Naive thymus-derived CD8-positive, alpha-beta T cell (primary cell): ENCODE measurements at regions not wholly inside any gene's neighbourhood (a gene's known extent, or its start where the extent isn't known, plus 50 kb on each side); places are given as distances from the start of the nearest gene placed in this dataset.
A peak's percentile ranks its signal among the peaks of the same experiment; 100 is the strongest.
"Not testable (repeated sequence)": the region's sequence is repeated elsewhere in the genome, so short reads cannot be mapped to it uniquely, and the experiment has no call there.

Experiments
- ATAC-seq, 2 donors: fragments of 150-1000 bp; cut with Tn5 transposase in 1 of 2; sonication (Bioruptor Pico), chemical (Tn5 transposase) in 1 of 2; 1 replicate in 1 of 2; 2 replicates in 1 of 2; pipeline ENCODE4 v1.10.0; 2021; ENCODE audit warnings: mild to moderate bottlenecking in 2 of 2, moderate library complexity in 2 of 2
- POLR2A ChIA-PET: fragments of 350-600 bp; sonication (Branson Sonifier 250); formaldehyde crosslinking; loops from one replicate; lab custom pipeline; 2021; ENCODE audit warnings: antibody characterized with exemption; lab: Charles Lee
- DNase-seq, 10 donors: peaks; one replicate each; pipeline versions ENCODE4 v3.0.0 to v3.0.0-alpha.2; 2020 to 2022
- H3K27ac Mint-ChIP-seq, 10 donors: one replicate each; pipeline ENCODE4 v1.8.0; 2020 to 2022; ENCODE audit warnings: mild to moderate bottlenecking in 10 of 10, mixed read lengths in 10 of 10, moderate library complexity in 4 of 10, inconsistent platforms in 1 of 10
- H3K27me3 Mint-ChIP-seq, 5 donors: one replicate each; pipeline ENCODE4 v1.8.0; 2021 to 2022; ENCODE audit warnings: mixed read lengths in 5 of 5
- H3K36me3 Mint-ChIP-seq, 3 donors: one replicate each; pipeline ENCODE4 v1.8.0; 2020 to 2022; ENCODE audit warnings: mixed read lengths in 3 of 3, mild to moderate bottlenecking in 2 of 3, inconsistent platforms in 1 of 3
- H3K4me1 Mint-ChIP-seq, 4 donors: one replicate each; pipeline ENCODE4 v1.8.0; 2021 to 2022; ENCODE audit warnings: mixed read lengths in 4 of 4
- H3K4me3 Mint-ChIP-seq, 10 donors: one replicate each; pipeline ENCODE4 v1.8.0; 2020 to 2022; ENCODE audit warnings: mild to moderate bottlenecking in 10 of 10, mixed read lengths in 10 of 10, moderate library complexity in 6 of 10, inconsistent platforms in 1 of 10
- H3K9me3 Mint-ChIP-seq, 9 donors: one replicate each; pipeline ENCODE4 v1.8.0; 2020 to 2022; ENCODE audit warnings: mixed read lengths in 9 of 9, mild to moderate bottlenecking in 3 of 9, inconsistent platforms in 1 of 9, moderate library complexity in 1 of 9

- H3K4me1 Mint-ChIP-seq, result peaks cover 0 to 5% (median 2%) of the 10 kb centered on the region in 4 donors
- no peak overlapping the region for H3K27ac Mint-ChIP-seq
- H3K36me3 Mint-ChIP-seq, result peaks cover 0 to 6% (median 0%) of the 10 kb centered on the region in 3 donors
- POLR2A ChIA-PET, result no interaction called here
- DNase-seq (no peak), ATAC-seq (no peak)
- no peaks in the 10 kb centered on the region for H3K27me3 Mint-ChIP-seq
- no peak overlapping the region for H3K4me3 Mint-ChIP-seq
- peaks cover 0 to 5% (median 0%) of the 10 kb centered on the region in 9 donors for H3K9me3 Mint-ChIP-seq
Observed at GRCh38 chr1:187070076-187070475, 241.3 kb downstream of the PLA2G4A start.

DNA sequence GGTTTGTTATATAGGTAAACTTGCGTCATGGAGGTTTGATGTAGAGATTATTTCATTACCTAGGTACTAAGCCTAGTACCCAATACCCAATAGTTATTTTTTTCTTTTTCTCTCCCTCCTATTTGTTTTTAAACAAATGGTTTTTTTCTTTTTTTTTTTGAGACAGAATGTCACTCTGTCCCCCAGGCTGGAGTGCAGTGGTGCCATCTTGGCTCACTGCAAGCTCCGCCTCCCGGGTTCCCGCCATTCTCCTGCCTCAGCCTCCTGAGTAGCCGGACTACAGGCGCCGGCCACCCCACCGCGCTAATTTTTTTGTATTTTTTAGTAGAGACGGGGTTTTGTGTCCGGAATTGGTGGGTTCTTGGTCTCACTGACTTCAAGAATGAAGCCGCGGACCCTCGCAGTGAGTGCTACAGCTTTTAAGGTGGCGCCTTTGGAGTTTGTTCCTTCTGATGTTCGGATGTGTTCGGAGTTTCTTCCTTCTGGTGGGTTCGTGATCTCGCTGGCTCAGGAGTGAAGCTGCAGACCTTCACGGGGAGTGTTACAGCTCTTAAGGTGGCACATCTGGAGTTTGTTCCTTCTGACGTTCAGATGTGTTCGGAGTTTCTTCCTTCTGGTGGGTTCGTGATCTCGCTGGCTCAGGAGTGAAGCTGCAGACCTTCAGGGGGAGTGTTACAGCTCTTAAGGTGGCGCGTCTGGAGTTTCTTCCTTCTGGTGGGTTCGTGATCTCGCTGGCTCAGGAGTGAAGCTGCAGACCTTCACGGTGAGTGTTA is 243.7 kb downstream of the PLA2G4A start:
- ATAC-seq, result peak; percentile 80 to 89

GRCh38 chr1:187073035-187073560 is 244.3 kb downstream of the PLA2G4A start:
- peak in 2 of 10 donors; percentile 1 to 29 for DNase-seq
- ATAC-seq, result peak in 1 of 2 donors; percentile 38
- H3K27me3 Mint-ChIP-seq, H3K36me3 Mint-ChIP-seq, H3K9me3 Mint-ChIP-seq: not testable (repeated sequence)
- POLR2A ChIA-PET, result interaction anchor here (1.6 kb wide), 1 partner anchor 19 kb away, joined by 6 read pairs; no protein-coding TSS in a partner anchor
- Mint-ChIP-seq H3K27ac (peak overlapping the region; percentile 61 to 94 (median 85)), H3K4me1 (peaks cover 0 to 12% (median 7%) of the 10 kb centered on the region in 4 donors), H3K4me3 (peak overlapping the region; percentile 81 to 96 (median 90))

More for the DNA sequence above, 243.7 kb downstream of the PLA2G4A start:
- POLR2A ChIA-PET, result interaction anchor here (1.6 kb wide), 1 partner anchor 20 kb away, joined by 6 read pairs; no protein-coding TSS in a partner anchor
- Mint-ChIP-seq H3K27ac (peak overlapping the region; percentile 61 to 94 (median 85)), H3K4me3 (peak overlapping the region; percentile 81 to 96 (median 90))
- not testable (repeated sequence) for H3K27me3 Mint-ChIP-seq, H3K9me3 Mint-ChIP-seq, H3K36me3 Mint-ChIP-seq, H3K4me1 Mint-ChIP-seq
- peak in 6 of 10 donors; percentile 6 to 31 (median 23) for DNase-seq

DNA sequence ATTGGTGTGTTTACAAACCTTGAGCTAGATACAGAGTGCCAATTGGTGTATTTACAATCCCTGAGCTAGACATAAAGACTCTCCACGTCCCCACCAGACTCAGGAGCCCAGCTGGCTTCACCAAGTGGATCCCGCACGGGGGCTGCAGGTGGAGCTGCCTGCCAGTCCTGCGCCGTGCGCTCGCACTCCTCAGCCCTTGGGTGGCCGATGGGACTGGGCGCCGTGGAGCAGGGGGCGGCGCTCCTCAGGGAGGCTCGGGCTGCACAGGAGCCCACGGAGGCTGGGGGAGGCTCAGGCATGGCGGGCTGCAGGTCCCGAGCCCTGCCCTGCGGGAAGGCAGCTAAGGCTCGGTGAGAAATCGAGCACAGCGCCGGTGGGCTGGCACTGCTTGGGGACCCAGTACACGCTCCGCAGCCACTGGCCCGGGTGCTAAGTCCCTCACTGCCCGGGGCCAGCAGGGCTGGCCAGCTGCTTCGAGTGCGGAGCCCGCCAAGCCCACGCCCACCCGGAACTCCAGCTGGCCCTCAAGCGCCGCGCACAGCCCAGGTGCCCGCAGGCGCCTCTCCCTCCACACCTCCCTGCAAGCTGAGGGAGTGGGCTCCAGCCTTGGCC is 245.0 kb downstream of the PLA2G4A start:
- Mint-ChIP-seq H3K4me1 (peaks cover 0 to 13% (median 7%) of the 10 kb centered on the region in 4 donors), H3K27ac (peak overlapping the region in 6 of 10 donors; percentile 61 to 92 (median 84)), H3K4me3 (peak overlapping the region in 8 of 10 donors; percentile 81 to 94 (median 89))
- H3K36me3 Mint-ChIP-seq, ATAC-seq, H3K27me3 Mint-ChIP-seq, H3K9me3 Mint-ChIP-seq, DNase-seq: not testable (repeated sequence)
- POLR2A ChIA-PET, result interaction anchor here (1.6 kb wide), 1 partner anchor 19 kb away, joined by 6 read pairs; no protein-coding TSS in a partner anchor

- H3K36me3 Mint-ChIP-seq, result peaks cover 0 to 6% (median 0%) of the 10 kb centered on the region in 3 donors
- H3K27ac Mint-ChIP-seq, result peak overlapping the region in 3 of 10 donors; percentile 9 to 71 (median 39)
- peak overlapping the region in 3 of 10 donors; percentile 6 to 21 (median 15) for H3K4me3 Mint-ChIP-seq
- no peak for ATAC-seq
- DNase-seq, result no peak
- peaks cover 0 to 13% (median 7%) of the 10 kb centered on the region in 4 donors for H3K4me1 Mint-ChIP-seq
- POLR2A ChIA-PET, result no interaction called here
- peaks cover 0 to 5% (median 0%) of the 10 kb centered on the region in 9 donors for H3K9me3 Mint-ChIP-seq
- H3K27me3 Mint-ChIP-seq, result no peaks in the 10 kb centered on the region
Observed at GRCh38 chr1:187074445-187075048, 245.8 kb downstream of the PLA2G4A start.

DNA sequence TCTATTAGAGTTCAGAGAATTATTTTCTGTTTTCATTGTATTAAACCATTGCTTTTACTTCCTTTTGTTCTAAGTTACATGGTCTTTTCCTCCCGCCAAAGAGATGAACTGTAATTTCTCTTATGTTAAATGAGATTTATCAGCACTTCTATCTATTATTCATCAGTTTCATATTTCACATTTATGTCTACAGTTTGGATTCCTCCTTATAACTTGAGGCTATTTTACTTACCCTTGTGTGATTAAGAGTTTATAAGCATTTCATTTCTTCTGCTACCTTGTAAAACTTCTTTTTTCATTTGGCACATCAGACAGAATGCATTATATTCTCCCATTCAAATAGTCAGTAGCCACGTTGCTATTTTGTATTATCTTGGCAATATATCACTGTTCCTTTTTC is 248.2 kb downstream of the PLA2G4A start:
- peaks cover 0 to 15% (median 7%) of the 10 kb centered on the region in 4 donors for H3K4me1 Mint-ChIP-seq
- no peak for DNase-seq
- H3K4me3 Mint-ChIP-seq, result no peak overlapping the region
- no peak overlapping the region for H3K27ac Mint-ChIP-seq
- H3K36me3 Mint-ChIP-seq, result peaks cover 0 to 6% (median 0%) of the 10 kb centered on the region in 3 donors
- no peaks in the 10 kb centered on the region for H3K27me3 Mint-ChIP-seq
- no peak for ATAC-seq
- POLR2A ChIA-PET, result no interaction called here
- peaks cover 0 to 8% (median 0%) of the 10 kb centered on the region in 9 donors for H3K9me3 Mint-ChIP-seq

DNA sequence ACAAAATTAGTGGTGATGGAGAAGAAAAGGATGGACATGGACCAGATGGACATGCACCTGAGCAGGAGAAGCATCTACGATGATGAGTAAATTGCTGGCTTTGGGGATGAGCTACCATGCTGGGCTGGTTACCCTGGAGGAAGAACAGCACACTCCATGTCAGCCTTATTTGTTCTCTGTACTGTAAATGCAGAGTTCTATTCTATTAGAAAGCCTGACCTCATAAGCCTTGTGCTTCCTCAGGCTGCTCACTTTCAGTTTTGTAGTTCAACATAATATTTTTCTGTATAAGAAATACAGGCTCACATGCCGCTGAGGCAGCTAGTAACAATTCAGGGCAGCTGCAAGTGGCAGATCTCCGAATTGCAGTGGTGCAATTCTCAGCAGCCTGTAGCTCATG is 249.6 kb downstream of the PLA2G4A start:
- no peak for ATAC-seq
- no peaks in the 10 kb centered on the region for H3K27me3 Mint-ChIP-seq

DNA sequence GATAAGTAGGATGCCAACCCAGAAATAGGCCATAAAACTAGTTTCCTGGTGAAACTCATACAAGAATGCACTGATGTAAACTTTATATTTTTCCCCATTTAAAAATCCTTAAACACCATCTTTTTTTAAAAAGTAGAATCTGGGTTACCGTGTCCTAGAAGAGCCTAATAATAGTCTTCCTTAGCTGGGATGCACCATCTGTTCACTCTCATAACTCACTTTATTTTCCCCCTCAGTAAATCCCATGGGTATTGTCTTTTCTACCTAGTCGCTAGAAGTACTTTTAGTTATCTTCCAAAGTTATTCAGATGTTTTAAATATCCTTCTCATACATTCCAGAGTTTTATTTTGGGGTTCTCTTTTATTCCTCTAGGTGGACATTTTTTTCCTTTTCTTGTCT is 250.2 kb downstream of the PLA2G4A start:
- Mint-ChIP-seq H3K27ac (no peak overlapping the region), H3K4me3 (no peak overlapping the region), H3K4me1 (peaks cover 0 to 21% (median 5%) of the 10 kb centered on the region in 4 donors), H3K27me3 (no peaks in the 10 kb centered on the region), H3K36me3 (no peaks in the 10 kb centered on the region), H3K9me3 (peaks cover 0 to 6% (median 0%) of the 10 kb centered on the region in 9 donors)
- DNase-seq (no peak), ATAC-seq (no peak)
- POLR2A ChIA-PET, result no interaction called here

More for the DNA sequence above, 249.6 kb downstream of the PLA2G4A start:
- DNase-seq, result no peak
- POLR2A ChIA-PET, result no interaction called here
- no peak overlapping the region for H3K27ac Mint-ChIP-seq
- no peak overlapping the region for H3K4me3 Mint-ChIP-seq
- peaks cover 0 to 21% (median 6%) of the 10 kb centered on the region in 4 donors for H3K4me1 Mint-ChIP-seq
- H3K9me3 Mint-ChIP-seq, result peaks cover 0 to 7% (median 0%) of the 10 kb centered on the region in 9 donors
- H3K36me3 Mint-ChIP-seq, result no peaks in the 10 kb centered on the region

- POLR2A ChIA-PET, result no interaction called here
- H3K27me3 Mint-ChIP-seq, result no peaks in the 10 kb centered on the region
- ATAC-seq, result no peak
- H3K9me3 Mint-ChIP-seq, result peaks cover 0 to 5% (median 0%) of the 10 kb centered on the region in 9 donors
- no peaks in the 10 kb centered on the region for H3K36me3 Mint-ChIP-seq
- H3K4me3 Mint-ChIP-seq, result no peak overlapping the region
- no peak for DNase-seq
- peaks cover 0 to 21% (median 5%) of the 10 kb centered on the region in 4 donors for H3K4me1 Mint-ChIP-seq
- no peak overlapping the region for H3K27ac Mint-ChIP-seq
Observed at GRCh38 chr1:187079330-187079729, 250.6 kb downstream of the PLA2G4A start.

- H3K27ac Mint-ChIP-seq, result peak overlapping the region in 4 of 10 donors; percentile 0 to 78 (median 70)
- peaks cover 0 to 14% (median 6%) of the 10 kb centered on the region in 9 donors for H3K9me3 Mint-ChIP-seq
- DNase-seq (no peak), ATAC-seq (no peak)
- H3K27me3 Mint-ChIP-seq, result no peaks in the 10 kb centered on the region
- POLR2A ChIA-PET, result interaction anchor here (1.5 kb wide), 1 partner anchor 19 kb away, joined by 6 read pairs; no protein-coding TSS in a partner anchor
- peaks cover 0 to 6% (median 0%) of the 10 kb centered on the region in 3 donors for H3K36me3 Mint-ChIP-seq
- H3K4me1 Mint-ChIP-seq, result peaks cover 14 to 34% (median 20%) of the 10 kb centered on the region in 4 donors
- peak overlapping the region in 6 of 10 donors; percentile 38 to 79 (median 52) for H3K4me3 Mint-ChIP-seq
Observed at GRCh38 chr1:187091666-187092065, 262.9 kb downstream of the PLA2G4A start.

DNA sequence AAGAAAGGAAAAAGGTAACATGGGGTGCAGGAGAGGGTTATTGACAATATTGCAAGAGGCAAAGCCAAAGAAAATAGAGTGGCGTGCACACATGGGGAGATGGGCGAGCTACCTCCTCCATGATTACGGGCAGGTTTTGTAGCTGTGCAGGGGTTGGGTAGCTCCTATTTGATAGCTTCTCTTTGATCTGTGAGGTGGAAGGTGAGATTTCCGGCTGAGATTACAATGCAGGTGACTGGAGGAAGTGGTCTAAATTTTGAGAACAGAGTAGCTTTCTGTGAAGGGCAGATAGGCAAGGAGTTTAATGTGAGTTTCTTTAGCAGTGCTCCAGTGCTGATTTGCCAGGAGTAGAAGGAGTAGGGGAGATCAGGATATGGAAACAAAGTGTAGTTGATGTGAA is 263.4 kb downstream of the PLA2G4A start:
- ATAC-seq (peak; percentile 93 to 95), DNase-seq (peak in 6 of 10 donors; percentile 16 to 52 (median 26))
- Mint-ChIP-seq H3K27me3 (no peaks in the 10 kb centered on the region), H3K27ac (peak overlapping the region; percentile 0 to 86 (median 67)), H3K4me1 (peaks cover 14 to 34% (median 20%) of the 10 kb centered on the region in 4 donors), H3K9me3 (peaks cover 0 to 18% (median 6%) of the 10 kb centered on the region in 9 donors), H3K4me3 (peak overlapping the region; percentile 12 to 79 (median 50)), H3K36me3 (peaks cover 0 to 6% (median 0%) of the 10 kb centered on the region in 3 donors)
- POLR2A ChIA-PET, result interaction anchor here (1.5 kb wide), 1 partner anchor 19 kb away, joined by 6 read pairs; no protein-coding TSS in a partner anchor

- Mint-ChIP-seq H3K4me1 (peaks cover 10 to 25% (median 16%) of the 10 kb centered on the region in 4 donors), H3K27ac (no peak overlapping the region), H3K4me3 (no peak overlapping the region), H3K36me3 (peaks cover 0 to 6% (median 0%) of the 10 kb centered on the region in 3 donors), H3K27me3 (no peaks in the 10 kb centered on the region), H3K9me3 (peaks cover 0 to 12% (median 6%) of the 10 kb centered on the region in 9 donors)
- POLR2A ChIA-PET, result no interaction called here
- no peak for DNase-seq
- no peak for ATAC-seq
Observed at GRCh38 chr1:187096689-187097088, 267.9 kb downstream of the PLA2G4A start.
